ENCODE measurements at regions not wholly inside any gene's neighbourhood (a gene's known extent, or its start where the extent isn't known, plus 50 kb on each side); places are given as distances from the start of the nearest gene placed in this dataset.

- Histone ChIP-seq H3K9me3 (ENCODE audit: severe bottlenecking) (no peaks in the 10 kb centered on the region), H3K27ac (no peak overlapping the region), H3K4me3 (ENCODE audit: low read depth, low read length) (no peak overlapping the region), H3K36me3 (no peaks in the 10 kb centered on the region), H3K27me3 (ENCODE audit: insufficient read depth, low read depth, severe bottlenecking) (no peaks in the 10 kb centered on the region)
- no peak for TF ChIP-seq CTCF (IDR thresholded peaks at IDR 0.05; ENCODE audit: low read depth, low read length)
- no peak for DNase-seq
These were observed 64.0 kb upstream of the CDK1 start for GRCh38 chr10:60714233-60714632.

- Histone ChIP-seq H3K9me3 (ENCODE audit: severe bottlenecking) (no peaks in the 10 kb centered on the region), H3K27ac (no peak overlapping the region), H3K27me3 (ENCODE audit: insufficient read depth, low read depth, severe bottlenecking) (no peaks in the 10 kb centered on the region), H3K36me3 (no peaks in the 10 kb centered on the region), H3K4me3 (ENCODE audit: low read depth, low read length) (no peak overlapping the region)
- DNase-seq: no peak
- TF ChIP-seq CTCF (IDR thresholded peaks at IDR 0.05; ENCODE audit: low read depth, low read length): no peak
These were observed 66.8 kb upstream of the CDK1 start for GRCh38 chr10:60711496-60711895.

DNA sequence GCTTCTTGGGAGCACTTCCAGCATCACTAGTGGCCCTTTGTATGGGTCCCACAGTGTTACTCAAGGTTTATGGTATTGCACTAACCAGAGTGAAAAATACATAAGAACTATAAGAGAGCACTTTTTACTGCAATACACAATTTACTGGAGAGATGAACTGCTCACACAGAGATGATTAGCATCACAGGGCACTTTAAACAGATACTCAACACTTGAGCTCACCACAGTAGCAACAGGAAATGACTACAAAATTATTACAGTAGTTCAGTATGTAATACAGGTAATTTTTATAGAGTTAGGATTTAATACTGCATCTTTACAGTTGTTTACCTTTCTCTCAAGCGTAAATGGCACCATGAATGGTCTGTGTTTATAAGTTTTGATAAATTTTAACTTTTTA lies 68.2 kb upstream of the CDK1 start:
- H3K36me3 ChIP-seq: no peaks in the 10 kb centered on the region
- no peak for DNase-seq
- no peaks in the 10 kb centered on the region for H3K9me3 ChIP-seq (ENCODE audit: severe bottlenecking)
- no peak overlapping the region for H3K4me3 ChIP-seq (ENCODE audit: low read depth, low read length)
- no peaks in the 10 kb centered on the region for H3K27me3 ChIP-seq (ENCODE audit: insufficient read depth, low read depth, severe bottlenecking)
- no peak for TF ChIP-seq CTCF (IDR thresholded peaks at IDR 0.05; ENCODE audit: low read depth, low read length)
- H3K27ac ChIP-seq: no peak overlapping the region

GRCh38 chr10:60708666-60709065 lies 69.6 kb upstream of the CDK1 start:
- no peak for DNase-seq
- Histone ChIP-seq H3K27ac (no peak overlapping the region), H3K36me3 (no peaks in the 10 kb centered on the region), H3K4me3 (ENCODE audit: low read depth, low read length) (no peak overlapping the region), H3K27me3 (ENCODE audit: insufficient read depth, low read depth, severe bottlenecking) (no peaks in the 10 kb centered on the region), H3K9me3 (ENCODE audit: severe bottlenecking) (no peaks in the 10 kb centered on the region)
- no peak for TF ChIP-seq CTCF (IDR thresholded peaks at IDR 0.05; ENCODE audit: low read depth, low read length)

DNA sequence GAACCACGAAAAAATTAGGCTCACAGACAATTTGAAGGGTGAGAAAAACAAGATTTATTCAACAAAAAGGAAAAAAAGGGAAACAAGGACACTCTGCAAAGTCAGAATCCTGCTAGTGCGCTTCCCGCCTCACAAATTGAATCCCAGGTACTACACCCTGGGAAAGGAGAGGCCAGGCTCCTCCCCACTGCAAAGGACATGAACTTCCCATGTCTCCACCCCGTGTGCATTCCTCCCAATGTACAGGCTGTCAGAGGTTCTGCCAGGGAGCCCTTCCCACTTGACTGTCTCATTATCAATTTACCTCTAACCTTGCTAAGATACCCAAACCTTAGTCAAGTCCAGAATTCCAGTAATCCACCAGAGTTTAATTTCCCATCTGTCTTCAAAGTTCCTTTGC lies 70.4 kb upstream of the CDK1 start:
- no peak for TF ChIP-seq CTCF (IDR thresholded peaks at IDR 0.05; ENCODE audit: low read depth, low read length)
- H3K27me3 ChIP-seq (ENCODE audit: insufficient read depth, low read depth, severe bottlenecking): no peaks in the 10 kb centered on the region
- no peaks in the 10 kb centered on the region for H3K36me3 ChIP-seq
- H3K27ac ChIP-seq: no peak overlapping the region
- DNase-seq: no peak
- H3K4me3 ChIP-seq (ENCODE audit: low read depth, low read length): no peak overlapping the region
- no peaks in the 10 kb centered on the region for H3K9me3 ChIP-seq (ENCODE audit: severe bottlenecking)

DNA sequence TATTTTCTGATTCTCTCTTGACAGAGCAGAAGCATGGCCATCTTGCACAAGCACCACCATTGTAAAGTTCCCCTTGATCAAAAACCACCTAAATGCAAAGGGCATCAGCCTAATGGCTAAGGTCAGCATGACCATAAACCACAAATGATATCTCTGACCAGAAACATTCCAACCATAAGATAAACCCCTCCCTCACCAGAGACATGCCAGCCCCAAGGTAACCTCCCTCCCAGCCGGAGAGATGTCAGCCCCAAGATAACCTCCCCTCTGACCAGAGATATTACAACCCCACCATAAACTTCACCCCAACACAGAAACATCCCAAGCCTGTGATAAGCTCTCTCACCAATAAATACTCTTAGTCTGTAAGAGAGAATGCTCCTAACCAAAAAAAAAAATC lies 72.1 kb upstream of the CDK1 start:
- no peak for TF ChIP-seq CTCF (IDR thresholded peaks at IDR 0.05; ENCODE audit: low read depth, low read length)
- no peak overlapping the region for H3K4me3 ChIP-seq (ENCODE audit: low read depth, low read length)
- H3K27ac ChIP-seq: no peak overlapping the region
- H3K27me3 ChIP-seq (ENCODE audit: insufficient read depth, low read depth, severe bottlenecking): no peaks in the 10 kb centered on the region
- no peak for DNase-seq
- H3K36me3 ChIP-seq: no peaks in the 10 kb centered on the region
- H3K9me3 ChIP-seq (ENCODE audit: severe bottlenecking): no peaks in the 10 kb centered on the region
